ENCODE measurements at regions not wholly inside any gene's neighbourhood (a gene's known extent, or its start where the extent isn't known, plus 50 kb on each side); places are given as distances from the start of the nearest gene placed in this dataset.

DNA sequence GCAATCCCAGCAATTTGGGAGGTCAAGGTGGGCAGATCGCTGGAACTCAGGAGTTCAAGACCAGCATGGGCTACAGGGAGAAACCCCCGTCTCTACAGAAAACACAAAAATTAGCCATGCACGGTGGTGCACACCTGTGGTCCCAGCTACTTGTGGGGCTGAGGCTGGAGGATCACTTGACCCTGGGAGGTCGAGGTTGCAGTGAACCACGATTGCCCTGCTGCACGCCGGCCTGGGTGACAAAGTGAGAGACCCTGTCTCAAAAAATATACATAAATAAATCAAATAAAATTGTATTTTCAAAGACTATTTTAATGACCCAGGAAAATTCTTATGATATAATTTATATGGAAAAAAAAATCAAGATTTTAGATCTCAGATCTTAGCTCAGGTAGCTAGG lies 191.5 kb downstream of the ZFP36L2 start:
- Histone ChIP-seq H3K4me3 (no peak overlapping the region), H3K27me3 (no peaks in the 10 kb centered on the region), H3K9me3 (no peaks in the 10 kb centered on the region), H3K27ac (no peak overlapping the region), H3K36me3 (no peaks in the 10 kb centered on the region), H3K4me1 (peaks cover 5 to 8% of the 10 kb centered on the region in 2 donors)
- intact Hi-C loops (cut with DNase I; ENCODE audit: low total_unique reads): no loop called here
- in situ Hi-C loops (cut with MboI; ENCODE audit: low sequenced_read_pairs in 4 of 4): no loop called here
- ATAC-seq (no peak), DNase-seq (no peak)
- no peak for TF ChIP-seq POLR2A (IDR thresholded peaks at IDR 0.05)
- TF ChIP-seq, protein P1, sequence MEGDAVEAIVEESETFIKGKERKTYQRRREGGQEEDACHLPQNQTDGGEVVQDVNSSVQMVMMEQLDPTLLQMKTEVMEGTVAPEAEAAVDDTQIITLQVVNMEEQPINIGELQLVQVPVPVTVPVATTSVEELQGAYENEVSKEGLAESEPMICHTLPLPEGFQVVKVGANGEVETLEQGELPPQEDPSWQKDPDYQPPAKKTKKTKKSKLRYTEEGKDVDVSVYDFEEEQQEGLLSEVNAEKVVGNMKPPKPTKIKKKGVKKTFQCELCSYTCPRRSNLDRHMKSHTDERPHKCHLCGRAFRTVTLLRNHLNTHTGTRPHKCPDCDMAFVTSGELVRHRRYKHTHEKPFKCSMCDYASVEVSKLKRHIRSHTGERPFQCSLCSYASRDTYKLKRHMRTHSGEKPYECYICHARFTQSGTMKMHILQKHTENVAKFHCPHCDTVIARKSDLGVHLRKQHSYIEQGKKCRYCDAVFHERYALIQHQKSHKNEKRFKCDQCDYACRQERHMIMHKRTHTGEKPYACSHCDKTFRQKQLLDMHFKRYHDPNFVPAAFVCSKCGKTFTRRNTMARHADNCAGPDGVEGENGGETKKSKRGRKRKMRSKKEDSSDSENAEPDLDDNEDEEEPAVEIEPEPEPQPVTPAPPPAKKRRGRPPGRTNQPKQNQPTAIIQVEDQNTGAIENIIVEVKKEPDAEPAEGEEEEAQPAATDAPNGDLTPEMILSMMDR (IDR thresholded peaks at IDR 0.05 in 4 of 5, conservative IDR thresholded peaks at IDR 0.05 in 1 of 5): no peak

DNA sequence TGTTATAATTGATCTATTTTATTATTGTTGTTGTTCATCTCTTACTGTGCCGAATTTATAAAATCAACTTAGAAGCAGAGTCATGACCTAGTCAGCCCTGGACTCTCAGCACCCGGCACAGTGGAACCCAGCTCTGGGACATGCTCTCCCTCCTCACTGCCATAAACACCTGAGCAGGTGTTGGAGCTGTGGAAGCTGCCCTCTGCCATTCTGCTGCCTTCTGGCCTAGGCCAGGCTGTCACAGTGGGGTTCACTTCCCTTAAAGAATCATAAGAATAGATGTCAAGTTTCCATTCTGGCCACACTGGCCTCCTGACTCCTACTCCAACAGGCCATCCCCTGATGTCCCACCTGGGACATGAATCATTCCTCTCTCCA lies 192.2 kb downstream of the ZFP36L2 start:
- in situ Hi-C loops (cut with MboI; ENCODE audit: low sequenced_read_pairs in 4 of 4) (no loop called here), intact Hi-C loops (cut with DNase I; ENCODE audit: low total_unique reads) (no loop called here)
- TF ChIP-seq, protein P1 (IDR thresholded peaks at IDR 0.05 in 4 of 5, conservative IDR thresholded peaks at IDR 0.05 in 1 of 5): no peak
- TF ChIP-seq POLR2A (IDR thresholded peaks at IDR 0.05): no peak
- H3K4me1 ChIP-seq: peaks cover 5 to 8% of the 10 kb centered on the region in 2 donors
- no peak overlapping the region for H3K4me3 ChIP-seq
- DNase-seq (no peak), ATAC-seq (no peak)
- H3K36me3 ChIP-seq: no peaks in the 10 kb centered on the region
- H3K27me3 ChIP-seq: no peaks in the 10 kb centered on the region
- H3K9me3 ChIP-seq: no peaks in the 10 kb centered on the region
- no peak overlapping the region for H3K27ac ChIP-seq

DNA sequence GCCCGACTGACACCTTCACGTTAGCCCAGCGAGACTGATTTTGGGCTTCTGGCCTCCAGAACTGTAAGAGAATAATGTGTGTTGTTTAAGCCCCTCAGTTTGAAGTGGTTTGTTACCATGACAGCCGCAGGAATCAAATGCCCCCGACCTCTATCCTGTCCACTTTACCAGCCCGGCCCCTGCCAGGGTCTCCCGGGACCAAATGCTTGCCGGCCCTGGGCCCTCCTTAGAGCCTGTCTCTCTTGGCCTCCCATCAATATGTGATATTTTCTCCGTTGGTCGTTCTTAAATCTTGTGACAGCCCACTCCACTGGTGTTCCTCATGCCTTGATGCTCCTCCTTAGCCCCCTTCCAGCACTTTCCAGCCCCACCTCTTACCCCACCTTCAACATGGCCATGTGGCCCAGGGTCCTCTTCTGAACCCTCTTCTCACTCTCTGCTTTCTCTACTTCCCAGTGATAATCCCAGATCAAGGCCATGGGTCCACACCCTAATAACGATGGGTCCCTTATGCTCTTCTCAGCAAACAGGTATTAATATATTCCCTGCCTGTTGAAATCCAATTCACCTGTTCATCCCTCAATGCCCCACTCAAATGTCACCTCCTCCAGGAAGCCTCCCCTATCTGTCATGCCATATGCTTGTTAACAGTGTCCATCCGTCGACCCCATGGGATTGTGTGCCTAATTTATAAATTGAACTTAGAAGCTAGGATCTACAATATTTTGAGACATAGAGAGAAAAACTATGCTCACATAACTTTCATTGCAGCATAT lies 192.8 kb downstream of the ZFP36L2 start:
- no peak for DNase-seq
- Histone ChIP-seq H3K36me3 (no peaks in the 10 kb centered on the region), H3K27ac (peak overlapping the region in 2 of 4 donors; percentile 60 to 64), H3K9me3 (no peaks in the 10 kb centered on the region), H3K4me3 (no peak overlapping the region), H3K4me1 (peaks cover 5 to 8% of the 10 kb centered on the region in 2 donors), H3K27me3 (no peaks in the 10 kb centered on the region)
- no peak for ATAC-seq
- TF ChIP-seq, protein P1 (IDR thresholded peaks at IDR 0.05 in 4 of 5, conservative IDR thresholded peaks at IDR 0.05 in 1 of 5): no peak
- no peak for TF ChIP-seq POLR2A (IDR thresholded peaks at IDR 0.05)
- intact Hi-C loops (cut with DNase I; ENCODE audit: low total_unique reads): no loop called here
- in situ Hi-C loops (cut with MboI; ENCODE audit: low sequenced_read_pairs in 4 of 4): no loop called here

DNA sequence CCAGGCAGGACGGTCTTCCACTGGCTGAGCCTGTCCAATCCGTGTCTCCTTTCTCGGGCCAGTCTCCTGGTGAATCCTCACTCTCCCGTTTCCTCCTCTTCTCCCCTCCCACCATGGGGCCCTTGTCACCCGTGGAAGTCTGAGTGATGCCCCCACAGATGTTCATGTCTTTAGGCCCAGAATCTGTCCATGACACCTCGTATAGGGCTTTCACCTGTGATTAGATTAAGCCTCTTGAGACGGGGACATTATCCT lies 193.5 kb downstream of the ZFP36L2 start:
- intact Hi-C loops (cut with DNase I; ENCODE audit: low total_unique reads) (no loop called here), in situ Hi-C loops (cut with MboI; ENCODE audit: low sequenced_read_pairs in 4 of 4) (no loop called here)
- TF ChIP-seq, protein P1 (IDR thresholded peaks at IDR 0.05 in 4 of 5, conservative IDR thresholded peaks at IDR 0.05 in 1 of 5): no peak
- no peak for TF ChIP-seq POLR2A (IDR thresholded peaks at IDR 0.05)
- H3K4me3 ChIP-seq: no peak overlapping the region
- no peaks in the 10 kb centered on the region for H3K9me3 ChIP-seq
- no peaks in the 10 kb centered on the region for H3K27me3 ChIP-seq
- peak overlapping the region; percentile 30 to 64 (median 58) for H3K27ac ChIP-seq
- H3K4me1 ChIP-seq: peaks cover 5 to 8% of the 10 kb centered on the region in 2 donors
- H3K36me3 ChIP-seq: no peaks in the 10 kb centered on the region
- DNase-seq (no peak), ATAC-seq (no peak)

All from gastrocnemius medialis (tissue), 4 donors.